ENCODE measurements at regions not wholly inside any gene's neighbourhood (a gene's known extent, or its start where the extent isn't known, plus 50 kb on each side); places are given as distances from the start of the nearest gene placed in this dataset.
A peak's percentile ranks its signal among the peaks of the same experiment; 100 is the strongest.

- Histone ChIP-seq H3K9me3 (no peaks in the 10 kb centered on the region), H3K27ac (no peak overlapping the region), H3K4me3 (no peak overlapping the region), H3K36me3 (replicated peaks in 1 of 2; ENCODE audit: insufficient read depth in 1 of 2, low read depth in 2 of 2) (no peaks in the 10 kb centered on the region), H3K27me3 (no peaks in the 10 kb centered on the region), H3K4me1 (no peaks in the 10 kb centered on the region)
- DNase-seq: no peak
- ATAC-seq: no peak
- intact Hi-C loops (cut with DNase I): no loop called here
- no peak for TF ChIP-seq POLR2A (IDR thresholded peaks at IDR 0.05)
- TF ChIP-seq CTCF (IDR thresholded peaks at IDR 0.05): no peak
- 37 to 44% methylated on average over 4 of the region's 4 CpGs for WGBS, 2 donors
Measured at GRCh38 chr21:28537371-28538079, 455.2 kb downstream of the LTN1 start.

- ATAC-seq (no peak), DNase-seq (no peak)
- no peaks in the 10 kb centered on the region for H3K9me3 ChIP-seq
- H3K36me3 ChIP-seq (replicated peaks in 1 of 2; ENCODE audit: insufficient read depth in 1 of 2, low read depth in 2 of 2): no peaks in the 10 kb centered on the region
- H3K4me3 ChIP-seq: no peak overlapping the region
- H3K4me1 ChIP-seq: no peaks in the 10 kb centered on the region
- H3K27me3 ChIP-seq: no peaks in the 10 kb centered on the region
- intact Hi-C loops (cut with DNase I): no loop called here
- TF ChIP-seq CTCF (IDR thresholded peaks at IDR 0.05) (no peak), POLR2A (IDR thresholded peaks at IDR 0.05) (no peak)
- no peak overlapping the region for H3K27ac ChIP-seq
Measured at GRCh38 chr21:28532446-28532845, 460.2 kb downstream of the LTN1 start.

DNA sequence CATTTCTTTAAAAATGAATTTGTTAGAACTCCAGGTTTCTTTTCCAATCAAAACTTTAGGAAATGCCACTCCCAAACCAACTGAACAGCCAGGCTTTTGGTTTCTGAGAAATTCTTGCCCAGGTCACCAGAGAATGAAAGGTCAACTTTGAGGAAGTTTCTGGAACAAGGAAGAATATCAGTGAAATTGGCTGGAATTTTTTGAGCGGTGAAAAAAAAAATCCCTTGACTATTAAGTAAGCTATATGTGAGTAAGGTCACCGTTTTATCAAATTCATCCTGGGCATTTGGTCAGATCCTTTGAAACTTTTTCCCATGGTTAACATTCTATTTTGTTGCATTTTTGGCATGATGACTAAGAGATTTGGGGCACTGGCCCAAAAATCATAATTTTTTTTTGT lies 469.3 kb downstream of the LTN1 start:
- Histone ChIP-seq H3K36me3 (replicated peaks in 1 of 2; ENCODE audit: insufficient read depth in 1 of 2, low read depth in 2 of 2) (no peaks in the 10 kb centered on the region), H3K9me3 (no peaks in the 10 kb centered on the region), H3K4me3 (no peak overlapping the region), H3K27ac (no peak overlapping the region), H3K4me1 (no peaks in the 10 kb centered on the region), H3K27me3 (no peaks in the 10 kb centered on the region)
- ATAC-seq (no peak), DNase-seq (no peak)
- intact Hi-C loops (cut with DNase I): no loop called here
- 53 to 57% methylated on average over 2 of the region's 2 CpGs for WGBS, 2 donors
- no peak for TF ChIP-seq CTCF (IDR thresholded peaks at IDR 0.05)
- TF ChIP-seq POLR2A (IDR thresholded peaks at IDR 0.05): no peak

DNA sequence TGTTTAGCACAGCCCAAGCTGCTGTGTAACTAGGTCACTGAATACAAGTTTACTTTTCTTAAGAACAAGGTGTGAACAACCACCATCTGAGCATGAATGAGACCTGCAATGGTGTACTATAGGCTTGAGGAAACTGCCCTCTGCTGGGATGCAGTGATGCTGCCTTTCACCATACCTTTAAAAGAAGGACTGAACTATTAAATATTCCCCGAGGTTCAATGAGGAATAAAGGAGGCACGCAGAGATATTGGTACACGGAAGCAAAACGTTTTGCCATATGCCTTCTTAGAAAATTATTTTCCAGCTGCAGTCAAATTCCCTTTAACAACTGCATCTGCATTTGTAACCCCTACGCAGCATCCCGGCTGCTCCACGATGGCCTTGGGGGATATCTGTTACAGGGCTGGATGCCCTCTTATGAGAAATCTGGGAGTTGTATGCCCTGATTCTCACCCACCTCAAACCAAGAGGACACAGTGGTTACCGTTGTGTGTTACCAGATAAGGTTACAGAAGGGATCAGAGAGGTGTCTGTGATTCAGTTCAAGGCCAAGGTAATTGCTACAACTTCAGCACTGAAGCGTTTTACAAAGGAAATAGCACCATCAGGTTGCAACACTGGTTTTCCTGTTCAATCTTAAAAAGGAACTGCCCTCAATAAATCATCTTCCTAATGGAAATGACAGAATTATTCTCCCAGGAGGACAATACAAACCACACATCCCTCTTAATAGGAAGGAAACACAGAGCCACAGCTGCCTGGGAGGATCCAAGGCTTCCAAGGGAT lies 470.5 kb downstream of the LTN1 start:
- intact Hi-C loops (cut with DNase I): no loop called here
- 24 to 44% methylated on average over 9 of the region's 9 CpGs for WGBS, 2 donors
- no peak overlapping the region for H3K27ac ChIP-seq

More for the DNA sequence above, 470.5 kb downstream of the LTN1 start:
- H3K36me3 ChIP-seq (replicated peaks in 1 of 2; ENCODE audit: insufficient read depth in 1 of 2, low read depth in 2 of 2): no peaks in the 10 kb centered on the region
- H3K9me3 ChIP-seq: no peaks in the 10 kb centered on the region
- no peaks in the 10 kb centered on the region for H3K27me3 ChIP-seq
- no peak overlapping the region for H3K4me3 ChIP-seq
- H3K4me1 ChIP-seq: no peaks in the 10 kb centered on the region
- TF ChIP-seq POLR2A (IDR thresholded peaks at IDR 0.05): no peak
- peak in 1 of 7 experiments; percentile 15 for TF ChIP-seq CTCF (IDR thresholded peaks at IDR 0.05)
- DNase-seq (no peak), ATAC-seq (peak; percentile 27)
